Retinal pigment epithelial cell (primary cell): ENCODE measurements at regions not wholly inside any gene's neighbourhood (a gene's known extent, or its start where the extent isn't known, plus 50 kb on each side); places are given as distances from the start of the nearest gene placed in this dataset.

Experiments
- DNase-seq: peaks from one replicate; pipeline ENCODE4 v3.0.0-alpha.2; 2010; ENCODE audit warnings: low read depth
- H3K4me3 ChIP-seq: 2 replicates; pipeline ENCODE4 v1.5.1; 2011; ENCODE audit warnings: mild to moderate bottlenecking, low read length, control low read depth, moderate library complexity
- TF ChIP-seq, protein P1 (sequence below): conservative IDR thresholded peaks from 2 replicates; pipeline ENCODE4 v1.5.1; 2011; ENCODE audit warnings: low read depth, low read length, control low read depth, inconsistent platforms

- TF ChIP-seq, protein P1, sequence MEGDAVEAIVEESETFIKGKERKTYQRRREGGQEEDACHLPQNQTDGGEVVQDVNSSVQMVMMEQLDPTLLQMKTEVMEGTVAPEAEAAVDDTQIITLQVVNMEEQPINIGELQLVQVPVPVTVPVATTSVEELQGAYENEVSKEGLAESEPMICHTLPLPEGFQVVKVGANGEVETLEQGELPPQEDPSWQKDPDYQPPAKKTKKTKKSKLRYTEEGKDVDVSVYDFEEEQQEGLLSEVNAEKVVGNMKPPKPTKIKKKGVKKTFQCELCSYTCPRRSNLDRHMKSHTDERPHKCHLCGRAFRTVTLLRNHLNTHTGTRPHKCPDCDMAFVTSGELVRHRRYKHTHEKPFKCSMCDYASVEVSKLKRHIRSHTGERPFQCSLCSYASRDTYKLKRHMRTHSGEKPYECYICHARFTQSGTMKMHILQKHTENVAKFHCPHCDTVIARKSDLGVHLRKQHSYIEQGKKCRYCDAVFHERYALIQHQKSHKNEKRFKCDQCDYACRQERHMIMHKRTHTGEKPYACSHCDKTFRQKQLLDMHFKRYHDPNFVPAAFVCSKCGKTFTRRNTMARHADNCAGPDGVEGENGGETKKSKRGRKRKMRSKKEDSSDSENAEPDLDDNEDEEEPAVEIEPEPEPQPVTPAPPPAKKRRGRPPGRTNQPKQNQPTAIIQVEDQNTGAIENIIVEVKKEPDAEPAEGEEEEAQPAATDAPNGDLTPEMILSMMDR: no peak
- DNase-seq: no peak
- H3K4me3 ChIP-seq: no peak overlapping the region
Observed at GRCh38 chr6:15996030-15996429, 132.9 kb upstream of the MYLIP start.

- H3K4me3 ChIP-seq: no peak overlapping the region
- TF ChIP-seq, protein P1: no peak
- DNase-seq: no peak
Observed at GRCh38 chr6:15995493-15995892, 133.4 kb upstream of the MYLIP start.

GRCh38 chr6:15994814-15995459, 133.9 kb upstream of the MYLIP start:
- no peak overlapping the region for H3K4me3 ChIP-seq
- no peak for DNase-seq
- TF ChIP-seq, protein P1: no peak

DNA sequence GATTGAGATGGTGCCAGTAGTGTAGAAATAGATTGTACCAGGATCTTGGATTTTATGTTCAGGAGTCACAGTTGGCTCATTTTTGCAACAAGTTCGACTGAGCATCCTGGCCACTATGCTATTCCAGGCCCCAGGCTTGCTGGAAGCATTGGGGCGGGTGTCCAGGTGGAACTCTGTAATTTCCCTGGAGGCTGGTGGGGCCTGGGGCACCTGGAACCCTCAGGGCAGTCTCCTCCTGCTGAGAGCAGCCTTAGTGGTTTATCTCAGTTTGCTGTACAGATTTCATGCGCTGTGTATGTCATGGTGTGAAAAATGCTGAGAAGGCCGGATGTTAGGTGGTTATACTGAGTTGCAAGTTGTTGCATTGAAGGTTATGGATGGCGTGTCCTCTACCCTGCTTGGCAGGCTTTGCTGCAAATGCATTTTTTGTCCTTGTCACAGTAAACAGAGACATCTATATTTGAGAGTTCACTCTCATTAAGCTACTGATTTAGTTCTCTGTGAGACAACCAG, 135.1 kb upstream of the MYLIP start:
- DNase-seq: no peak

GRCh38 chr6:15990179-15990578, 138.7 kb upstream of the MYLIP start:
- TF ChIP-seq, protein P1: no peak
- DNase-seq: no peak

More for the DNA sequence above, 135.1 kb upstream of the MYLIP start:
- TF ChIP-seq, protein P1: no peak
- H3K4me3 ChIP-seq: no peak overlapping the region

DNA sequence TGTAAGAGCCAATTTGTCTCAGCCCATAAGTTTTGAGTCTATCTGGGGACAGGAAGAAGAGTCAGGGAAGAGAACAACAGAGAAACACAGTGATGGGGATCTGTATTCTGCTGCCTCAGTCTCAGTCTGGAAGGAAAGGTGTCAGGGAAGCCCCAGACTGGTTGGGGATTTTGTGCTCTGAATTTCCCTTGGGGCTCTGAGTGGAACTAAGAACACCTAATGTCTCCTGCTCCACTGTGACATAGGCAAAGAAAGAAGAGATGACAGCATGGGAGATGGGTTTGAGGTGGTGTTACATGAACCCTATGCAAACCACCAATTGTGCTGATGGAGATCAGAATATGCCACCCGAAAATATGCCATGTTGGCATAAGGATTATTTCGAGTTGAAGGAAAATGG, 139.5 kb upstream of the MYLIP start:
- DNase-seq: no peak
- no peak overlapping the region for H3K4me3 ChIP-seq
- TF ChIP-seq, protein P1: no peak

More at GRCh38 chr6:15990179-15990578, 138.7 kb upstream of the MYLIP start:
- H3K4me3 ChIP-seq: no peak overlapping the region

DNA sequence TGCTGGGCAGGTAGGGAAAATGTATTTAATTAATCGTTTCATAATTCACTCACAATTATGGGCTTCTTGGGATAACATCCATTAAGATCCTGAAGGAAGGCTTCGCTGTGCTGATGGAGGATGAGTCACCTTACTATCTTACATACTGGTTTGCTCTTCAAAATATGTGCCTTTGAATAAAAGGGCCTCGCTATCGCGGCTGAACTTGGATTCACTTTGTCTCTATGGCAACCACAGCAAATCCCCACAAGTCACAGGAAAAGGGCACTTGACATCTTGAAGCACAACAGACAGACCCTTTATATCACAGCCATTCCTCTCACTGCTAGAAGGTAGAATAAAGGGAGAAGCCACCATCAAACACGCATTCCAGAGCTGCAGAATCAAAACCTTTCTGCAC, 141.3 kb upstream of the MYLIP start:
- no peak overlapping the region for H3K4me3 ChIP-seq
- TF ChIP-seq, protein P1: no peak
- no peak for DNase-seq
